Stimulated activated CD4-positive, alpha-beta T cell treated with anti-CD3 and anti-CD28 coated beads, TNF-alpha, amount 100 ng/mL, for 1 hour (primary cell): ENCODE measurements at regions not wholly inside any gene's neighbourhood (a gene's known extent, or its start where the extent isn't known, plus 50 kb on each side); places are given as distances from the start of the nearest gene placed in this dataset.

Source experiments
- DNase-seq, 3 donors: peaks; one replicate each; pipeline ENCODE4 v3.0.0-alpha.2; 2020; ENCODE audit warnings: low read depth in 3 of 3, low spot score in 1 of 3

- DNase-seq = no peak
These were observed 190.9 kb downstream of the ICE1 start for GRCh38 chr5:5613261-5613990.

GRCh38 chr5:5612096-5612495, 189.6 kb downstream of the ICE1 start:
- DNase-seq = no peak

- no peak for DNase-seq
These were observed 187.5 kb downstream of the ICE1 start for GRCh38 chr5:5609935-5610334.

- DNase-seq = no peak
These were observed 182.8 kb downstream of the ICE1 start for GRCh38 chr5:5605170-5605764.

GRCh38 chr5:5602554-5602953, 180.1 kb downstream of the ICE1 start:
- no peak for DNase-seq

- DNase-seq = no peak
These were observed 176.2 kb downstream of the ICE1 start for GRCh38 chr5:5598547-5599113.

- no peak for DNase-seq
These were observed 170.9 kb downstream of the ICE1 start for GRCh38 chr5:5593391-5593790.

- no peak for DNase-seq
These were observed 170.1 kb downstream of the ICE1 start for GRCh38 chr5:5592541-5592940.

GRCh38 chr5:5591567-5591966, 169.1 kb downstream of the ICE1 start:
- DNase-seq = no peak

GRCh38 chr5:5589857-5590256, 167.4 kb downstream of the ICE1 start:
- no peak for DNase-seq

- no peak for DNase-seq
These were observed 166.7 kb downstream of the ICE1 start for GRCh38 chr5:5588887-5589826.

- no peak for DNase-seq
These were observed 165.9 kb downstream of the ICE1 start for GRCh38 chr5:5588386-5588785.

- no peak for DNase-seq
These were observed 165.0 kb downstream of the ICE1 start for GRCh38 chr5:5587474-5587873.

- DNase-seq = no peak
These were observed 164.2 kb downstream of the ICE1 start for GRCh38 chr5:5586721-5587120.

GRCh38 chr5:5585751-5586341, 163.4 kb downstream of the ICE1 start:
- no peak for DNase-seq

GRCh38 chr5:5584751-5585150, 162.3 kb downstream of the ICE1 start:
- DNase-seq = no peak

GRCh38 chr5:5584236-5584745, 161.8 kb downstream of the ICE1 start:
- DNase-seq = no peak

GRCh38 chr5:5583832-5584231, 161.4 kb downstream of the ICE1 start:
- DNase-seq = no peak

- no peak for DNase-seq
These were observed 160.7 kb downstream of the ICE1 start for GRCh38 chr5:5583023-5583765.

- no peak for DNase-seq
These were observed 158.6 kb downstream of the ICE1 start for GRCh38 chr5:5581080-5581479.
